ENCODE measurements at regions not wholly inside any gene's neighbourhood (a gene's known extent, or its start where the extent isn't known, plus 50 kb on each side); places are given as distances from the start of the nearest gene placed in this dataset.

DNA sequence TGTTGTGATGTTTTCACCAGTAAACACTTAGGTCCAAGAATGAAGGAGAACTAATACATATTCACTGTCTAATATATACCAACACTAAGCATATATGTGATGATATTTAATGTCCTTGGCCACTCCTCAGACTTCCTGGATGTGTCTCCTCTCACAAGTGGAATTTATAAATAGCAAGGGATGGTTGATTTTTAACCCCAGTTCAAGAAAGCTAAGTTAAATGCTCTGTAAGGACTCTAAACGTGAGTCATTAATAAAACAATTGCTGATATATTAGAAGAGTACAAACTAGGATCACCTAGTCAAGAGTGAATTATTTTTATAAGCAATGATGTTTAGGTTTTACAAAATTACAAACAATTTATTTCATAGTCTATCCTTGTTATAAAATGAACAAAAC, 355.9 kb upstream of the TMEM229A start:
- in situ Hi-C loops (cut with HindIII; ENCODE audit: extremely low pct_ligation_motif_present, low pct_unique_long_range_greater_than_20kb) (no loop called here), intact Hi-C loops (cut with micrococcal nuclease; ENCODE audit: unreplicated experiment) (no loop called here)
- DNase-seq (ENCODE audit: low spot score), result no peak
- Histone ChIP-seq H3K27me3 (ENCODE audit: control insufficient read depth in 1 of 2, insufficient read depth in 2 of 2, low read length in 2 of 2) (no peaks in the 10 kb centered on the region), H3K9ac (ENCODE audit: insufficient read depth, low read depth, low read length) (no peak overlapping the region), H3K4me1 (ENCODE audit: insufficient read depth, low read length) (no peaks in the 10 kb centered on the region), H3K9me3 (ENCODE audit: low read length) (no peaks in the 10 kb centered on the region), H2AFZ (ENCODE audit: low read length) (no peak overlapping the region), H3K4me2 (ENCODE audit: low read depth, low read length) (no peak overlapping the region), H3K36me3 (replicated peaks in 1 of 2; ENCODE audit: control insufficient read depth in 1 of 2, insufficient read depth in 2 of 2, low read length in 2 of 2) (no peaks in the 10 kb centered on the region), H4K20me1 (ENCODE audit: insufficient read depth, low read length) (no peaks in the 10 kb centered on the region), H3K27ac (ENCODE audit: extremely low read length, insufficient read depth, low read length) (no peak overlapping the region), H3K79me2 (ENCODE audit: insufficient read depth, low read length) (no peaks in the 10 kb centered on the region), H3K4me3 (replicated peaks in 1 of 3; ENCODE audit: insufficient read depth in 1 of 3, low read depth in 2 of 3, low read length in 3 of 3) (no peak overlapping the region)
- no peak for FAIRE-seq
- no peak for TF ChIP-seq CEBPG (CRISPR knock-in tag; IDR thresholded peaks at IDR 0.05)
- TF ChIP-seq CERS6 (CRISPR knock-in tag; IDR thresholded peaks at IDR 0.05), result no peak
- no peak for TF ChIP-seq ZNF468 (CRISPR knock-in tag; IDR thresholded peaks at IDR 0.05)
- no peak for TF ChIP-seq U2AF1 (optimal IDR thresholded peaks at IDR 0.05; ENCODE audit: low read depth, low read length)
- TF ChIP-seq ZNF33B (CRISPR knock-in tag; IDR thresholded peaks at IDR 0.05), result no peak
- no peak for TF ChIP-seq ZNF629 (CRISPR knock-in tag; conservative IDR thresholded peaks at IDR 0.05)
- TF ChIP-seq BHLHE40 (IDR thresholded peaks at IDR 0.05; ENCODE audit: low read length), result no peak
- TF ChIP-seq TBX3 (IDR thresholded peaks at IDR 0.05; ENCODE audit: borderline replicate concordance), result no peak
- no peak for ATAC-seq
- ChIA-PET POLR2A (no interaction called here), CTCF (ENCODE audit: low intra/inter-chr PET ratio, low total read pairs) (no interaction called here)
- BruUV-seq (replicated peaks), result no TSS peak
- WGBS (ENCODE audit: low lambda C conversion rate), result 2% methylated on average over 1 of the region's 1 CpG

GRCh38 chr7:124387056-124387455, 354.2 kb upstream of the TMEM229A start:
- no peak for DNase-seq (ENCODE audit: low spot score)
- H3K9ac ChIP-seq (ENCODE audit: insufficient read depth, low read depth, low read length), result no peak overlapping the region
- no peaks in the 10 kb centered on the region for H3K4me1 ChIP-seq (ENCODE audit: insufficient read depth, low read length)
- no peaks in the 10 kb centered on the region for H4K20me1 ChIP-seq (ENCODE audit: insufficient read depth, low read length)
- intact Hi-C loops (cut with micrococcal nuclease; ENCODE audit: unreplicated experiment), result no loop called here
- WGBS (ENCODE audit: low lambda C conversion rate), result 59% methylated on average over 4 of the region's 4 CpGs
- H2AFZ ChIP-seq (ENCODE audit: low read length), result no peak overlapping the region
- H3K27ac ChIP-seq (ENCODE audit: extremely low read length, insufficient read depth, low read length), result no peak overlapping the region
- no peaks in the 10 kb centered on the region for H3K9me3 ChIP-seq (ENCODE audit: low read length)
- H3K27me3 ChIP-seq (ENCODE audit: control insufficient read depth in 1 of 2, insufficient read depth in 2 of 2, low read length in 2 of 2), result no peaks in the 10 kb centered on the region
- no peak overlapping the region for H3K4me3 ChIP-seq (replicated peaks in 1 of 3; ENCODE audit: insufficient read depth in 1 of 3, low read depth in 2 of 3, low read length in 3 of 3)
- no peak overlapping the region for H3K4me2 ChIP-seq (ENCODE audit: low read depth, low read length)
- BruUV-seq (replicated peaks), result no TSS peak
- ATAC-seq, result no peak
- FAIRE-seq, result no peak
- CTCF ChIA-PET (ENCODE audit: low intra/inter-chr PET ratio, low total read pairs), result no interaction called here
- TF ChIP-seq, protein P1, sequence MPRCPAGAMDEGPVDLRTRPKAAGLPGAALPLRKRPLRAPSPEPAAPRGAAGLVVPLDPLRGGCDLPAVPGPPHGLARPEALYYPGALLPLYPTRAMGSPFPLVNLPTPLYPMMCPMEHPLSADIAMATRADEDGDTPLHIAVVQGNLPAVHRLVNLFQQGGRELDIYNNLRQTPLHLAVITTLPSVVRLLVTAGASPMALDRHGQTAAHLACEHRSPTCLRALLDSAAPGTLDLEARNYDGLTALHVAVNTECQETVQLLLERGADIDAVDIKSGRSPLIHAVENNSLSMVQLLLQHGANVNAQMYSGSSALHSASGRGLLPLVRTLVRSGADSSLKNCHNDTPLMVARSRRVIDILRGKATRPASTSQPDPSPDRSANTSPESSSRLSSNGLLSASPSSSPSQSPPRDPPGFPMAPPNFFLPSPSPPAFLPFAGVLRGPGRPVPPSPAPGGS (CRISPR knock-in tag; IDR thresholded peaks at IDR 0.05), result no peak
- TF ChIP-seq ZNF614 (CRISPR knock-in tag; IDR thresholded peaks at IDR 0.05; ENCODE audit: borderline replicate concordance), result no peak
- TF ChIP-seq THAP11 (CRISPR knock-in tag; IDR thresholded peaks at IDR 0.05), result no peak
- TF ChIP-seq SIX1 (CRISPR knock-in tag; IDR thresholded peaks at IDR 0.05; ENCODE audit: borderline replicate concordance), result no peak
- no peak for TF ChIP-seq ZNF263 (CRISPR knock-in tag; IDR thresholded peaks at IDR 0.05)
- TF ChIP-seq SALL1 (CRISPR knock-in tag; IDR thresholded peaks at IDR 0.05), result no peak
- TF ChIP-seq HDAC1 (CRISPR knock-in tag; IDR thresholded peaks at IDR 0.05), result no peak
- TF ChIP-seq ZFP82 (CRISPR knock-in tag; IDR thresholded peaks at IDR 0.05; ENCODE audit: borderline replicate concordance), result no peak
- TF ChIP-seq SMAD9 (CRISPR knock-in tag; IDR thresholded peaks at IDR 0.05), result no peak
- no peak for TF ChIP-seq DPF2 (CRISPR knock-in tag; IDR thresholded peaks at IDR 0.05; ENCODE audit: borderline replicate concordance, low read depth)
- no peak for TF ChIP-seq ZSCAN29 (CRISPR knock-in tag; conservative IDR thresholded peaks at IDR 0.05)
- TF ChIP-seq ZNF496 (CRISPR knock-in tag; IDR thresholded peaks at IDR 0.05; ENCODE audit: insufficient replicate concordance), result no peak
- POLR2A ChIA-PET, result no interaction called here
- H3K36me3 ChIP-seq (replicated peaks in 1 of 2; ENCODE audit: control insufficient read depth in 1 of 2, insufficient read depth in 2 of 2, low read length in 2 of 2), result no peaks in the 10 kb centered on the region
- H3K79me2 ChIP-seq (ENCODE audit: insufficient read depth, low read length), result no peaks in the 10 kb centered on the region
- in situ Hi-C loops (cut with HindIII; ENCODE audit: extremely low pct_ligation_motif_present, low pct_unique_long_range_greater_than_20kb), result no loop called here
